ENCODE measurements at regions not wholly inside any gene's neighbourhood (a gene's known extent, or its start where the extent isn't known, plus 50 kb on each side); places are given as distances from the start of the nearest gene placed in this dataset.

GRCh38 chr1:101135526-101135925 lies 101.3 kb upstream of the S1PR1 start:
- peaks cover 34% of the 10 kb centered on the region for H3K4me1 ChIP-seq (ENCODE audit: low read depth)
- TF ChIP-seq CTCF (IDR thresholded peaks at IDR 0.05; ENCODE audit: low read depth, low read length) = no peak
- H3K27ac ChIP-seq = no peak overlapping the region
- no peaks in the 10 kb centered on the region for H3K36me3 ChIP-seq
- H3K9me3 ChIP-seq (ENCODE audit: low read depth) = no peaks in the 10 kb centered on the region
- DNase-seq (ENCODE audit: low read depth in 1 of 2, low spot score in 1 of 2) = no peak
- H3K27me3 ChIP-seq = no peaks in the 10 kb centered on the region
- H3K4me3 ChIP-seq = no peak overlapping the region

- Histone ChIP-seq H3K27ac (no peak overlapping the region), H3K4me1 (ENCODE audit: low read depth) (peaks cover 33% of the 10 kb centered on the region), H3K9me3 (ENCODE audit: low read depth) (no peaks in the 10 kb centered on the region), H3K4me3 (no peak overlapping the region), H3K27me3 (no peaks in the 10 kb centered on the region), H3K36me3 (no peaks in the 10 kb centered on the region)
- no peak for DNase-seq (ENCODE audit: low read depth in 1 of 2, low spot score in 1 of 2)
- TF ChIP-seq CTCF (IDR thresholded peaks at IDR 0.05; ENCODE audit: low read depth, low read length) = no peak
Observed at GRCh38 chr1:101131239-101131843, 105.5 kb upstream of the S1PR1 start.

- peak; percentile 30 to 34 for DNase-seq (ENCODE audit: low read depth in 1 of 2, low spot score in 1 of 2)
- peak overlapping the region; percentile 38 for H3K27ac ChIP-seq
- no peaks in the 10 kb centered on the region for H3K9me3 ChIP-seq (ENCODE audit: low read depth)
- H3K27me3 ChIP-seq = no peaks in the 10 kb centered on the region
- no peaks in the 10 kb centered on the region for H3K36me3 ChIP-seq
- no peak overlapping the region for H3K4me3 ChIP-seq
- H3K4me1 ChIP-seq (ENCODE audit: low read depth) = peaks cover 27% of the 10 kb centered on the region
- TF ChIP-seq CTCF (IDR thresholded peaks at IDR 0.05; ENCODE audit: low read depth, low read length) = no peak
Observed at GRCh38 chr1:101130673-101131072, 105.1 kb upstream of the DPH5 start.

GRCh38 chr1:101128846-101129245 lies 103.3 kb upstream of the DPH5 start:
- no peak for TF ChIP-seq CTCF (IDR thresholded peaks at IDR 0.05; ENCODE audit: low read depth, low read length)
- Histone ChIP-seq H3K27me3 (no peaks in the 10 kb centered on the region), H3K9me3 (ENCODE audit: low read depth) (no peaks in the 10 kb centered on the region), H3K4me3 (no peak overlapping the region), H3K36me3 (no peaks in the 10 kb centered on the region), H3K27ac (no peak overlapping the region), H3K4me1 (ENCODE audit: low read depth) (peaks cover 26% of the 10 kb centered on the region)
- no peak for DNase-seq (ENCODE audit: low read depth in 1 of 2, low spot score in 1 of 2)

- Histone ChIP-seq H3K36me3 (no peaks in the 10 kb centered on the region), H3K4me3 (no peak overlapping the region), H3K9me3 (ENCODE audit: low read depth) (no peaks in the 10 kb centered on the region), H3K27ac (no peak overlapping the region), H3K4me1 (ENCODE audit: low read depth) (peaks cover 26% of the 10 kb centered on the region), H3K27me3 (no peaks in the 10 kb centered on the region)
- DNase-seq (ENCODE audit: low read depth in 1 of 2, low spot score in 1 of 2) = no peak
- no peak for TF ChIP-seq CTCF (IDR thresholded peaks at IDR 0.05; ENCODE audit: low read depth, low read length)
Observed at GRCh38 chr1:101128211-101128727, 102.7 kb upstream of the DPH5 start.

Measured in cardiac muscle cell (in vitro differentiated cells and primary cell).